ENCODE measurements at regions not wholly inside any gene's neighbourhood (a gene's known extent, or its start where the extent isn't known, plus 50 kb on each side); places are given as distances from the start of the nearest gene placed in this dataset.
"Not testable (repeated sequence)": the region's sequence is repeated elsewhere in the genome, so short reads cannot be mapped to it uniquely, and the experiment has no call there.

DNA sequence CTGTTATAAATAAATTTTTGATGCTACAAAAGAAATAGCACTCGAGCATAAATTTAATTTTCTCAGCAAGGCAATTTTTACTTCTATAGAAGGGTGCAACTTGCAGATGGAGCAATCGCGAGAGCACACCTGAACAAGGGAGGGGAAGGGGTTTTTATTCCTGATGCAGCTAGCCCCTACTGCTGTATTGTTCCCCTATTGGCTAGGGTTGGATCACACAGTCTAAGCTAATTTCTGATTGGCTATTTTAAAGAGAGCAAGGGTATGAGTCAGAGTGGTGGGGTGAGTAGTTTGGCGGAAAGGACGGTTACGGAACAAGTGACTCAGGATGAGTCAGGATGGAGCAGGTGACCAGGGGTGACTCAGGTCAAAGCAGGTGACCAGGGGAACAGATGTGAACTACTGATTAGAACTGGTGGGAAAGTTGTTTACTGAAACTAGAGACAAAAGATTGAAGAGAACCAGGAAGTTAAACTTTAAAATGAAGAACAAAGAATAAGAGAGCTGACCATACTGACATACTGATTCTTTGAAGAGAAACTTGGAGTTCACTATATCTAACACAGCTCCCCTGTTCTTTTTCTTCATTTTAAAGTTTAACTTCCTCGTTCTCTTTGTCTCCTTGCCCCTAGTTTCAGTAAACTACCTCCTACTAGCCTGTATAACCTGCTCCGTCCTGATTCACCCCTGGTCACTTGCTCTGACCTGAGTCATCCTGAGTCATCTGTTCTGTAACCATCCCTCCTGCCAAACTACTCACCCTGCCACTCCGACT, 101.9 kb upstream of the SHB start:
- H3K4me3 Mint-ChIP-seq; POLR2A ChIA-PET; ATAC-seq; DNase-seq (ENCODE audit: low spot score): not testable (repeated sequence)
- peaks cover 31% of the 10 kb centered on the region for H3K27me3 Mint-ChIP-seq (ENCODE audit: low read depth)
- peak overlapping the region; percentile 68 for H3K27ac Mint-ChIP-seq
- H3K9me3 Mint-ChIP-seq, result peaks cover 27% of the 10 kb centered on the region
- CTCF ChIA-PET, result interaction anchor here (2.2 kb wide), 1 partner anchor 10 kb away, joined by 14 read pairs; no protein-coding TSS in a partner anchor
- H3K4me1 Mint-ChIP-seq, result peaks cover 29% of the 10 kb centered on the region
- H3K36me3 Mint-ChIP-seq, result peaks cover 23% of the 10 kb centered on the region

DNA sequence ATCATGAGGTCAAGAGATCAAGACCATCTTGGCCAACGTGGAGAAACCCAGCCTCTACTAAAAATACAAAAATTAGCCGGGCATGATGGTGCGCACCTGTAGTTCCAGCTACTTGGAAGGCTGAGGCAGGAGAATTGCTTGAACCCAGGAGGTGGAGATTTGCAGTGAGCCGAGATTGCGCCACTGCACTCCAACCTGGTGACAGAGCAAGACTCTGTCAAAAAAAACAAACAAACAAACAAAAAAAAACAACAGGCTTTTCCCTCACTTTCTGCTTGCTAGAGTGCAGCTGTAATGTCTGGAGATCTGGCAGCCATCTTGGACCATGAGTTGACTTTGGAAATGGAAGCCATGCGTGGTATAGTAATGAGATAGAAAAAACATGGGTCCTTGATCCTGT, 101.1 kb upstream of the SHB start:
- Mint-ChIP-seq H3K4me1 (peaks cover 29% of the 10 kb centered on the region), H3K27me3 (ENCODE audit: low read depth) (peaks cover 33% of the 10 kb centered on the region), H3K9me3 (peaks cover 27% of the 10 kb centered on the region), H3K36me3 (peaks cover 23% of the 10 kb centered on the region)
- POLR2A ChIA-PET; H3K27ac Mint-ChIP-seq; ATAC-seq; H3K4me3 Mint-ChIP-seq; DNase-seq (ENCODE audit: low spot score): not testable (repeated sequence)
- CTCF ChIA-PET, result interaction anchor here (0.7 kb wide), 1 partner anchor 83 kb away, joined by 3 read pairs; no protein-coding TSS in a partner anchor

DNA sequence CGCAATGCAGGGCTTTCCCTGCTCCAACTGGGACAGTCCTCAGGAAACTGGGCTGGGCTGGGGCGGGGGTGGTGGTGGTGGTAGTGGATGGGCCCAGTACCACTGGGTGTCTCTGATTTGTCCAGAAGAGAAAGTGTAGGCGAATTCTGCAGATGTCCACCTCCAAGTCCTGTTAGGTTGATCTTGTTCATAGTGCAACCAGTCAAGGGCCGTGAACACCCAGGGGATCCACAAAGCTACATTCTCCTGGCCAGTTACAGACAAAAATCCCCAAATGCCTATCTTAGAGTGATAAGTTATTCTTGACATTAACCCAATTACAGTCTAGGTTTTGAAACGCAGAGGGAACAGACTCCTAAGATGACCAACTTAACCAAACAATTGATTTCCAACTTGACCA, 97.5 kb upstream of the SHB start:
- Mint-ChIP-seq H3K27me3 (ENCODE audit: low read depth) (peaks cover 30% of the 10 kb centered on the region), H3K36me3 (peaks cover 18% of the 10 kb centered on the region), H3K4me1 (peaks cover 11% of the 10 kb centered on the region), H3K9me3 (peaks cover 22% of the 10 kb centered on the region), H3K27ac (no peak overlapping the region), H3K4me3 (no peak overlapping the region)
- TF ChIP-seq TEAD1 (CRISPR knock-in tag; IDR thresholded peaks at IDR 0.05), result no peak
- TF ChIP-seq, protein P1, sequence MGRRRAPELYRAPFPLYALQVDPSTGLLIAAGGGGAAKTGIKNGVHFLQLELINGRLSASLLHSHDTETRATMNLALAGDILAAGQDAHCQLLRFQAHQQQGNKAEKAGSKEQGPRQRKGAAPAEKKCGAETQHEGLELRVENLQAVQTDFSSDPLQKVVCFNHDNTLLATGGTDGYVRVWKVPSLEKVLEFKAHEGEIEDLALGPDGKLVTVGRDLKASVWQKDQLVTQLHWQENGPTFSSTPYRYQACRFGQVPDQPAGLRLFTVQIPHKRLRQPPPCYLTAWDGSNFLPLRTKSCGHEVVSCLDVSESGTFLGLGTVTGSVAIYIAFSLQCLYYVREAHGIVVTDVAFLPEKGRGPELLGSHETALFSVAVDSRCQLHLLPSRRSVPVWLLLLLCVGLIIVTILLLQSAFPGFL (CRISPR knock-in tag; IDR thresholded peaks at IDR 0.05; ENCODE audit: borderline replicate concordance), result no peak
- TF ChIP-seq, protein P2, sequence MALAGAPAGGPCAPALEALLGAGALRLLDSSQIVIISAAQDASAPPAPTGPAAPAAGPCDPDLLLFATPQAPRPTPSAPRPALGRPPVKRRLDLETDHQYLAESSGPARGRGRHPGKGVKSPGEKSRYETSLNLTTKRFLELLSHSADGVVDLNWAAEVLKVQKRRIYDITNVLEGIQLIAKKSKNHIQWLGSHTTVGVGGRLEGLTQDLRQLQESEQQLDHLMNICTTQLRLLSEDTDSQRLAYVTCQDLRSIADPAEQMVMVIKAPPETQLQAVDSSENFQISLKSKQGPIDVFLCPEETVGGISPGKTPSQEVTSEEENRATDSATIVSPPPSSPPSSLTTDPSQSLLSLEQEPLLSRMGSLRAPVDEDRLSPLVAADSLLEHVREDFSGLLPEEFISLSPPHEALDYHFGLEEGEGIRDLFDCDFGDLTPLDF (CRISPR knock-in tag; IDR thresholded peaks at IDR 0.05), result no peak
- TF ChIP-seq, protein P3, sequence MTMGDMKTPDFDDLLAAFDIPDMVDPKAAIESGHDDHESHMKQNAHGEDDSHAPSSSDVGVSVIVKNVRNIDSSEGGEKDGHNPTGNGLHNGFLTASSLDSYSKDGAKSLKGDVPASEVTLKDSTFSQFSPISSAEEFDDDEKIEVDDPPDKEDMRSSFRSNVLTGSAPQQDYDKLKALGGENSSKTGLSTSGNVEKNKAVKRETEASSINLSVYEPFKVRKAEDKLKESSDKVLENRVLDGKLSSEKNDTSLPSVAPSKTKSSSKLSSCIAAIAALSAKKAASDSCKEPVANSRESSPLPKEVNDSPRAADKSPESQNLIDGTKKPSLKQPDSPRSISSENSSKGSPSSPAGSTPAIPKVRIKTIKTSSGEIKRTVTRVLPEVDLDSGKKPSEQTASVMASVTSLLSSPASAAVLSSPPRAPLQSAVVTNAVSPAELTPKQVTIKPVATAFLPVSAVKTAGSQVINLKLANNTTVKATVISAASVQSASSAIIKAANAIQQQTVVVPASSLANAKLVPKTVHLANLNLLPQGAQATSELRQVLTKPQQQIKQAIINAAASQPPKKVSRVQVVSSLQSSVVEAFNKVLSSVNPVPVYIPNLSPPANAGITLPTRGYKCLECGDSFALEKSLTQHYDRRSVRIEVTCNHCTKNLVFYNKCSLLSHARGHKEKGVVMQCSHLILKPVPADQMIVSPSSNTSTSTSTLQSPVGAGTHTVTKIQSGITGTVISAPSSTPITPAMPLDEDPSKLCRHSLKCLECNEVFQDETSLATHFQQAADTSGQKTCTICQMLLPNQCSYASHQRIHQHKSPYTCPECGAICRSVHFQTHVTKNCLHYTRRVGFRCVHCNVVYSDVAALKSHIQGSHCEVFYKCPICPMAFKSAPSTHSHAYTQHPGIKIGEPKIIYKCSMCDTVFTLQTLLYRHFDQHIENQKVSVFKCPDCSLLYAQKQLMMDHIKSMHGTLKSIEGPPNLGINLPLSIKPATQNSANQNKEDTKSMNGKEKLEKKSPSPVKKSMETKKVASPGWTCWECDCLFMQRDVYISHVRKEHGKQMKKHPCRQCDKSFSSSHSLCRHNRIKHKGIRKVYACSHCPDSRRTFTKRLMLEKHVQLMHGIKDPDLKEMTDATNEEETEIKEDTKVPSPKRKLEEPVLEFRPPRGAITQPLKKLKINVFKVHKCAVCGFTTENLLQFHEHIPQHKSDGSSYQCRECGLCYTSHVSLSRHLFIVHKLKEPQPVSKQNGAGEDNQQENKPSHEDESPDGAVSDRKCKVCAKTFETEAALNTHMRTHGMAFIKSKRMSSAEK (CRISPR knock-in tag; IDR thresholded peaks at IDR 0.05; ENCODE audit: borderline replicate concordance), result no peak
- TF ChIP-seq, protein P4, sequence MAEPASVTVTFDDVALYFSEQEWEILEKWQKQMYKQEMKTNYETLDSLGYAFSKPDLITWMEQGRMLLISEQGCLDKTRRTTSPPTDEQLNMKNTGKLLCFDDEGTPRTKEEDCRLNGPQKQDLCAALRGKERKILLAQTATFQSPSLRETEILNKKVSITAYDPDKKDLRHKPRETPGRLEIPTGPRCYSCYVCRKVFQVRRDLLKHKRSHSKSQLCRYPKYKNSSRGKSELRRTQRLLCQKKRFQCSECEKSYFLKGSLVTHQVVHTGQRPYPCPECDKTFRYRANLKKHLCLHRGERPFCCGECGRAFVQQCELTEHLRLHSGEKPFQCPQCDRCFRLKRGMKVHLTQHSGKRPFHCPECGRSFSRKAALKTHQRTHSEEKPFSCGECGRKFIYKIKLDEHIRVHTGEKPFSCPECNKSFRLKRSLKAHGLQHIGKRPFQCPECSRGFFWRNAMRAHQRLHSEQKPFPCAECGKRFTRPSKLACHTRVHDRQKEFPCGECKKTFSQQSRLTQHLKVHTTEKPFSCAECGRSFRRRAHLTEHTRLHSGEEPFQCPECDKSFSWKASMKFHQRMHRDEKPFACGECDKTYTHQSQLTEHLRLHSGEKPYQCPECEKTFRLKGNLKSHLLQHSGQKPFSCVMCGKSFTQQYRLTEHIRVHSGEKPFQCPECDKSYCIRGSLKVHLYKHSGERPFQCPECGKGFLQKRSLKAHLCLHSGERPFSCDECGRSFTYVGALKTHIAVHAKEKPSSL (CRISPR knock-in tag; conservative IDR thresholded peaks at IDR 0.05), result no peak
- TF ChIP-seq ETV6 (CRISPR knock-in tag; IDR thresholded peaks at IDR 0.05), result no peak
- no peak for TF ChIP-seq ZNF263 (CRISPR knock-in tag; IDR thresholded peaks at IDR 0.05; ENCODE audit: low read depth)
- TF ChIP-seq, protein P5, sequence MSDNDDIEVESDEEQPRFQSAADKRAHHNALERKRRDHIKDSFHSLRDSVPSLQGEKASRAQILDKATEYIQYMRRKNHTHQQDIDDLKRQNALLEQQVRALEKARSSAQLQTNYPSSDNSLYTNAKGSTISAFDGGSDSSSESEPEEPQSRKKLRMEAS (CRISPR knock-in tag; IDR thresholded peaks at IDR 0.05), result no peak
- TF ChIP-seq, protein P6, sequence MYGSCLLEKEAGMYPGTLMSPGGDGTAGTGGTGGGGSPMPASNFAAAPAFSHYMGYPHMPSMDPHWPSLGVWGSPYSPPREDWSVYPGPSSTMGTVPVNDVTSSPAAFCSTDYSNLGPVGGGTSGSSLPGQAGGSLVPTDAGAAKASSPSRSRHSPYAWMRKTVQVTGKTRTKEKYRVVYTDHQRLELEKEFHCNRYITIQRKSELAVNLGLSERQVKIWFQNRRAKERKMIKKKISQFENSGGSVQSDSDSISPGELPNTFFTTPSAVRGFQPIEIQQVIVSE (CRISPR knock-in tag; IDR thresholded peaks at IDR 0.05; ENCODE audit: borderline replicate concordance), result no peak
- no peak for TF ChIP-seq FOXP1 (CRISPR knock-in tag; IDR thresholded peaks at IDR 0.05; ENCODE audit: borderline replicate concordance)
- no peak for TF ChIP-seq EMX1 (CRISPR knock-in tag; IDR thresholded peaks at IDR 0.05)
- no peak for TF ChIP-seq RORB (CRISPR knock-in tag; IDR thresholded peaks at IDR 0.05)
- TF ChIP-seq, protein P7, sequence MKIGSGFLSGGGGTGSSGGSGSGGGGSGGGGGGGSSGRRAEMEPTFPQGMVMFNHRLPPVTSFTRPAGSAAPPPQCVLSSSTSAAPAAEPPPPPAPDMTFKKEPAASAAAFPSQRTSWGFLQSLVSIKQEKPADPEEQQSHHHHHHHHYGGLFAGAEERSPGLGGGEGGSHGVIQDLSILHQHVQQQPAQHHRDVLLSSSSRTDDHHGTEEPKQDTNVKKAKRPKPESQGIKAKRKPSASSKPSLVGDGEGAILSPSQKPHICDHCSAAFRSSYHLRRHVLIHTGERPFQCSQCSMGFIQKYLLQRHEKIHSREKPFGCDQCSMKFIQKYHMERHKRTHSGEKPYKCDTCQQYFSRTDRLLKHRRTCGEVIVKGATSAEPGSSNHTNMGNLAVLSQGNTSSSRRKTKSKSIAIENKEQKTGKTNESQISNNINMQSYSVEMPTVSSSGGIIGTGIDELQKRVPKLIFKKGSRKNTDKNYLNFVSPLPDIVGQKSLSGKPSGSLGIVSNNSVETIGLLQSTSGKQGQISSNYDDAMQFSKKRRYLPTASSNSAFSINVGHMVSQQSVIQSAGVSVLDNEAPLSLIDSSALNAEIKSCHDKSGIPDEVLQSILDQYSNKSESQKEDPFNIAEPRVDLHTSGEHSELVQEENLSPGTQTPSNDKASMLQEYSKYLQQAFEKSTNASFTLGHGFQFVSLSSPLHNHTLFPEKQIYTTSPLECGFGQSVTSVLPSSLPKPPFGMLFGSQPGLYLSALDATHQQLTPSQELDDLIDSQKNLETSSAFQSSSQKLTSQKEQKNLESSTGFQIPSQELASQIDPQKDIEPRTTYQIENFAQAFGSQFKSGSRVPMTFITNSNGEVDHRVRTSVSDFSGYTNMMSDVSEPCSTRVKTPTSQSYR (CRISPR knock-in tag; IDR thresholded peaks at IDR 0.05), result no peak
- no peak for TF ChIP-seq MYBL2 (CRISPR knock-in tag; IDR thresholded peaks at IDR 0.05)
- ChIA-PET POLR2A (no interaction called here), CTCF (no interaction called here)
- ATAC-seq (no peak), DNase-seq (ENCODE audit: low spot score) (no peak)

Data from WTC11 (cell line).